NCI-H1694 treated with DMSO at 0.1 percent for 48 hours (cell line): ENCODE measurements at regions not wholly inside any gene's neighbourhood (a gene's known extent, or its start where the extent isn't known, plus 50 kb on each side); places are given as distances from the start of the nearest gene placed in this dataset.

Experiments used
- DNase-seq: peaks from one replicate; lab custom pipeline; 2025; lab: John Stamatoyannopoulos, UW

- DNase-seq: no peak
Observed at GRCh38 chr1:78426408-78426807, 64.4 kb upstream of the PTGFR start.

GRCh38 chr1:78427506-78427905, 63.3 kb upstream of the PTGFR start:
- no peak for DNase-seq

GRCh38 chr1:78432016-78432415, 58.8 kb upstream of the PTGFR start:
- DNase-seq: no peak

- DNase-seq: no peak
Observed at GRCh38 chr1:78434351-78434750, 56.4 kb upstream of the PTGFR start.

- no peak for DNase-seq
Observed at GRCh38 chr1:78436961-78437360, 53.8 kb upstream of the PTGFR start.

GRCh38 chr1:78437396-78437795, 53.4 kb upstream of the PTGFR start:
- DNase-seq: no peak

GRCh38 chr1:78437941-78438340, 52.8 kb upstream of the PTGFR start:
- DNase-seq: no peak

GRCh38 chr1:78440381-78440793, 50.4 kb upstream of the PTGFR start:
- no peak for DNase-seq
